ENCODE measurements at regions not wholly inside any gene's neighbourhood (a gene's known extent, or its start where the extent isn't known, plus 50 kb on each side); places are given as distances from the start of the nearest gene placed in this dataset.

GRCh38 chr2:188645986-188646385, 328.2 kb upstream of the COL3A1 start:
- BruUV-seq (replicated peaks), result no TSS peak
- no peaks in the 10 kb centered on the region for H3K79me2 ChIP-seq (ENCODE audit: insufficient read depth, low read length)
- no peak for ATAC-seq
- H3K36me3 ChIP-seq (replicated peaks in 1 of 2; ENCODE audit: control insufficient read depth in 1 of 2, insufficient read depth in 2 of 2, low read length in 2 of 2), result no peaks in the 10 kb centered on the region
- TF ChIP-seq NONO (IDR thresholded peaks at IDR 0.05) (no peak), NONO (CRISPR knock-in tag; conservative IDR thresholded peaks at IDR 0.05) (no peak), TGIF2 (CRISPR knock-in tag; IDR thresholded peaks at IDR 0.05) (no peak), ESRRA (CRISPR knock-in tag; IDR thresholded peaks at IDR 0.05; ENCODE audit: low read depth) (no peak), MNT (IDR thresholded peaks at IDR 0.05) (no peak), GTF2F1 (IDR thresholded peaks at IDR 0.05; ENCODE audit: low read length) (no peak), KLF6 (CRISPR knock-in tag; IDR thresholded peaks at IDR 0.05) (no peak), ZNF597 (CRISPR knock-in tag; IDR thresholded peaks at IDR 0.05) (no peak), ZNF672 (CRISPR knock-in tag; IDR thresholded peaks at IDR 0.05) (no peak), ZBTB14 (CRISPR knock-in tag; IDR thresholded peaks at IDR 0.05) (no peak)
- TF ChIP-seq, protein P1, sequence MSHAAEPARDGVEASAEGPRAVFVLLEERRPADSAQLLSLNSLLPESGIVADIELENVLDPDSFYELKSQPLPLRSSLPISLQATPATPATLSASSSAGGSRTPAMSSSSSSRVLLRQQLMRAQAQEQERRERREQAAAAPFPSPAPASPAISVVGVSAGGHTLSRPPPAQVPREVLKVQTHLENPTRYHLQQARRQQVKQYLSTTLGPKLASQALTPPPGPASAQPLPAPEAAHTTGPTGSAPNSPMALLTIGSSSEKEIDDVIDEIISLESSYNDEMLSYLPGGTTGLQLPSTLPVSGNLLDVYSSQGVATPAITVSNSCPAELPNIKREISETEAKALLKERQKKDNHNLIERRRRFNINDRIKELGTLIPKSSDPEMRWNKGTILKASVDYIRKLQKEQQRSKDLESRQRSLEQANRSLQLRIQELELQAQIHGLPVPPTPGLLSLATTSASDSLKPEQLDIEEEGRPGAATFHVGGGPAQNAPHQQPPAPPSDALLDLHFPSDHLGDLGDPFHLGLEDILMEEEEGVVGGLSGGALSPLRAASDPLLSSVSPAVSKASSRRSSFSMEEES (CRISPR knock-in tag; IDR thresholded peaks at IDR 0.05), result no peak
- intact Hi-C loops (cut with micrococcal nuclease; ENCODE audit: unreplicated experiment) (no loop called here), in situ Hi-C loops (cut with HindIII; ENCODE audit: extremely low pct_ligation_motif_present, low pct_unique_long_range_greater_than_20kb) (no loop called here)
- H3K27me3 ChIP-seq (ENCODE audit: control insufficient read depth in 1 of 2, insufficient read depth in 2 of 2, low read length in 2 of 2), result no peaks in the 10 kb centered on the region
- H3K27ac ChIP-seq (ENCODE audit: extremely low read length, insufficient read depth, low read length), result no peak overlapping the region
- no peak overlapping the region for H3K9ac ChIP-seq (ENCODE audit: insufficient read depth, low read depth, low read length)
- H3K4me1 ChIP-seq (ENCODE audit: insufficient read depth, low read length), result no peaks in the 10 kb centered on the region
- no peak overlapping the region for H3K4me2 ChIP-seq (ENCODE audit: low read depth, low read length)
- H3K4me3 ChIP-seq (replicated peaks in 1 of 3; ENCODE audit: insufficient read depth in 1 of 3, low read depth in 2 of 3, low read length in 3 of 3), result no peak overlapping the region
- 0% methylated on average over 2 of the region's 2 CpGs for WGBS (ENCODE audit: low lambda C conversion rate)
- no peak for DNase-seq (ENCODE audit: low spot score)
- no peak for FAIRE-seq
- ChIA-PET POLR2A (no interaction called here), CTCF (ENCODE audit: low intra/inter-chr PET ratio, low total read pairs) (no interaction called here)
- no peaks in the 10 kb centered on the region for H4K20me1 ChIP-seq (ENCODE audit: insufficient read depth, low read length)
- H3K9me3 ChIP-seq (ENCODE audit: low read length), result peaks cover 12% of the 10 kb centered on the region; the same call in 1 of the 2 replicates
- H2AFZ ChIP-seq (ENCODE audit: low read length), result no peak overlapping the region
